ENCODE measurements at regions not wholly inside any gene's neighbourhood (a gene's known extent, or its start where the extent isn't known, plus 50 kb on each side); places are given as distances from the start of the nearest gene placed in this dataset.

DNA sequence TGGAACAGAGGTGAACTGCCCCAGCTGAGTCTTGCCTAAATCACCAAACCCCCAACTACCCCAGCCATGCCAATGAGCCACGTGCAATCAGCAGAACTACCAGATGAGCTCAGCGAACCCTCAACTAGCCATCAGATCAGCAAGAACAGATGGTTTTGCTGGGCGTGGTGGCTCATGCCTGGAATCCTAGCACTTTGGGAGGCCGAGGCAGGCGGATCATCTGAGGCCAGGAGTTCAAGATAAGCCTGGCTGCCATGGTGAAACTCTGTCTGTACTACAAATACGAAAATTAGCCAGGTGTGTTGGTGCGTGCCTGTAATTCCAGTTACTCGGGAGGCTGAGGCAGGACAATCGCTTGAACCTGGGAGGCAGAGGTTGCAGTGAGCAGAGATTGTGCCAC lies 374.3 kb downstream of the NXPE2 start:
- Histone ChIP-seq H3K27me3 (ENCODE audit: control insufficient read depth, insufficient read depth, low read length) (no peaks in the 10 kb centered on the region), H3K36me3 (ENCODE audit: control insufficient read depth, insufficient read depth, low read length) (no peaks in the 10 kb centered on the region), H3K27ac (ENCODE audit: low read length) (no peak overlapping the region), H3K4me1 (ENCODE audit: control insufficient read depth, insufficient read depth, low read length) (no peaks in the 10 kb centered on the region), H3K9me3 (ENCODE audit: control insufficient read depth, insufficient read depth, low read depth, low read length) (no peaks in the 10 kb centered on the region), H3K4me3 (ENCODE audit: low read depth in 2 of 2, low read length in 2 of 2) (no peak overlapping the region)
- TF ChIP-seq SIN3A (IDR thresholded peaks at IDR 0.05; ENCODE audit: borderline replicate concordance, insufficient read depth, low read depth, low read length), result no peak
- TF ChIP-seq, protein P1, sequence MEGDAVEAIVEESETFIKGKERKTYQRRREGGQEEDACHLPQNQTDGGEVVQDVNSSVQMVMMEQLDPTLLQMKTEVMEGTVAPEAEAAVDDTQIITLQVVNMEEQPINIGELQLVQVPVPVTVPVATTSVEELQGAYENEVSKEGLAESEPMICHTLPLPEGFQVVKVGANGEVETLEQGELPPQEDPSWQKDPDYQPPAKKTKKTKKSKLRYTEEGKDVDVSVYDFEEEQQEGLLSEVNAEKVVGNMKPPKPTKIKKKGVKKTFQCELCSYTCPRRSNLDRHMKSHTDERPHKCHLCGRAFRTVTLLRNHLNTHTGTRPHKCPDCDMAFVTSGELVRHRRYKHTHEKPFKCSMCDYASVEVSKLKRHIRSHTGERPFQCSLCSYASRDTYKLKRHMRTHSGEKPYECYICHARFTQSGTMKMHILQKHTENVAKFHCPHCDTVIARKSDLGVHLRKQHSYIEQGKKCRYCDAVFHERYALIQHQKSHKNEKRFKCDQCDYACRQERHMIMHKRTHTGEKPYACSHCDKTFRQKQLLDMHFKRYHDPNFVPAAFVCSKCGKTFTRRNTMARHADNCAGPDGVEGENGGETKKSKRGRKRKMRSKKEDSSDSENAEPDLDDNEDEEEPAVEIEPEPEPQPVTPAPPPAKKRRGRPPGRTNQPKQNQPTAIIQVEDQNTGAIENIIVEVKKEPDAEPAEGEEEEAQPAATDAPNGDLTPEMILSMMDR (IDR thresholded peaks at IDR 0.05), result no peak
- TF ChIP-seq TCF7L2 (IDR thresholded peaks at IDR 0.05; ENCODE audit: low read depth, low read length), result no peak
- TF ChIP-seq, protein P2, sequence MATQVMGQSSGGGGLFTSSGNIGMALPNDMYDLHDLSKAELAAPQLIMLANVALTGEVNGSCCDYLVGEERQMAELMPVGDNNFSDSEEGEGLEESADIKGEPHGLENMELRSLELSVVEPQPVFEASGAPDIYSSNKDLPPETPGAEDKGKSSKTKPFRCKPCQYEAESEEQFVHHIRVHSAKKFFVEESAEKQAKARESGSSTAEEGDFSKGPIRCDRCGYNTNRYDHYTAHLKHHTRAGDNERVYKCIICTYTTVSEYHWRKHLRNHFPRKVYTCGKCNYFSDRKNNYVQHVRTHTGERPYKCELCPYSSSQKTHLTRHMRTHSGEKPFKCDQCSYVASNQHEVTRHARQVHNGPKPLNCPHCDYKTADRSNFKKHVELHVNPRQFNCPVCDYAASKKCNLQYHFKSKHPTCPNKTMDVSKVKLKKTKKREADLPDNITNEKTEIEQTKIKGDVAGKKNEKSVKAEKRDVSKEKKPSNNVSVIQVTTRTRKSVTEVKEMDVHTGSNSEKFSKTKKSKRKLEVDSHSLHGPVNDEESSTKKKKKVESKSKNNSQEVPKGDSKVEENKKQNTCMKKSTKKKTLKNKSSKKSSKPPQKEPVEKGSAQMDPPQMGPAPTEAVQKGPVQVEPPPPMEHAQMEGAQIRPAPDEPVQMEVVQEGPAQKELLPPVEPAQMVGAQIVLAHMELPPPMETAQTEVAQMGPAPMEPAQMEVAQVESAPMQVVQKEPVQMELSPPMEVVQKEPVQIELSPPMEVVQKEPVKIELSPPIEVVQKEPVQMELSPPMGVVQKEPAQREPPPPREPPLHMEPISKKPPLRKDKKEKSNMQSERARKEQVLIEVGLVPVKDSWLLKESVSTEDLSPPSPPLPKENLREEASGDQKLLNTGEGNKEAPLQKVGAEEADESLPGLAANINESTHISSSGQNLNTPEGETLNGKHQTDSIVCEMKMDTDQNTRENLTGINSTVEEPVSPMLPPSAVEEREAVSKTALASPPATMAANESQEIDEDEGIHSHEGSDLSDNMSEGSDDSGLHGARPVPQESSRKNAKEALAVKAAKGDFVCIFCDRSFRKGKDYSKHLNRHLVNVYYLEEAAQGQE (IDR thresholded peaks at IDR 0.05; ENCODE audit: insufficient read depth in 1 of 2, low read depth in 2 of 2, low read length in 1 of 2), result no peak
- TF ChIP-seq POLR2AphosphoS5 (IDR thresholded peaks at IDR 0.05; ENCODE audit: low read depth, low read length), result no peak
- ATAC-seq, result no peak
- BruUV-seq (replicated peaks), result no TSS peak
- in situ Hi-C loops (cut with HindIII; ENCODE audit: low pct_unique_long_range_greater_than_20kb, low sequenced_read_pairs) (no loop called here), intact Hi-C loops (cut with micrococcal nuclease; ENCODE audit: unreplicated experiment) (no loop called here)
- ChIA-PET CTCF (no interaction called here), POLR2A (no interaction called here)
- no peak for DNase-seq (ENCODE audit: low read depth, low spot score)

DNA sequence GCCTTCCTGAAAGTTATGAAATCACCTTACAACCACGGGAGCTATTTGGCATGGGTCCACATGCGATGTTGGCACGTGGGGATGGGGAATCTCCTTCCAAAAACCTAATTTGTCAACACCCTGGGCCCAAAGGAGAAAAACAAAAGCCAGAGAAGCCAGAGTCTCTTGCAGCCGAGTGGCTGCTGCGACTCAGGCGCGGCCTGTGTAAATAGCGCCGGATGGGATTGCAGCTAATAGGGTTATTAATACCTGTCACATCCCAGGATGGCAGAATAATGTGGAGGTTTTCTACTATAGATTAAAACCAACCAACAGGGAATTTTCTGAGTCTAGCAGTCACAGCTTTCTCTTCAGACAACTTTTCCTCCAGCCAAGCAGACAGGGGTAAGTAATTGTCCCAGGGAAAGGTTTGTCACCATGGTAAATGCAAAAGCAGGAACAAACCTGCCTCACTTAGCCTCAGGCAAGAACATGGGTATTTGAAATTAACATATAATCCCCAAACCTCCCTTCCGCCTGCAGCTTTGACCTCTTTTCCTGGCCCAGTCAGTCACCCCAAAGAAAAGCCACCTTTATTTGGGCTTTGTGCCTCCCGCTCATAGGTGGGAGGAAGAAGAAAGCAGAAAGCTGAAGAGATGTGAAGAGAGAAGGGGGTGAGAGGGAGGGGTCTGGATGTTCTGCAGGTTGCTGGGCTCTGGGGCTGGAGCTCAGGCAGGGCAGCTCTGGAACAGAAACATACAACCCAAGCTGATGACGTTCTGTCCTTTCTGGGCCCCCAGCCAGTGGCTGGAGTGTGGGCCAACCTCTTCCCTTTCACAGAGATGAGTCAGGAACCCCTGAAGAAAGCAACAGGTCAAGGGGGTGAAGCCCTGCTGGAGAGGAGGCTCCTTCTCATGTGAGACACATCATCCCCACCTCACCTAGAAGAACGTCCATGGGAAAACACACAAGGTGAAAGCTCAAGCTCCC lies 376.5 kb downstream of the NXPE2 start:
- Histone ChIP-seq H3K9me3 (ENCODE audit: control insufficient read depth, insufficient read depth, low read depth, low read length) (no peaks in the 10 kb centered on the region), H3K36me3 (ENCODE audit: control insufficient read depth, insufficient read depth, low read length) (no peaks in the 10 kb centered on the region), H3K27ac (ENCODE audit: low read length) (no peak overlapping the region), H3K4me1 (ENCODE audit: control insufficient read depth, insufficient read depth, low read length) (no peaks in the 10 kb centered on the region), H3K27me3 (ENCODE audit: control insufficient read depth, insufficient read depth, low read length) (no peaks in the 10 kb centered on the region), H3K4me3 (ENCODE audit: low read depth in 2 of 2, low read length in 2 of 2) (no peak overlapping the region)
- in situ Hi-C loops (cut with HindIII; ENCODE audit: low pct_unique_long_range_greater_than_20kb, low sequenced_read_pairs), result no loop called here
- no TSS peak for BruUV-seq (replicated peaks)
- CTCF ChIA-PET, result no interaction called here
- intact Hi-C loops (cut with micrococcal nuclease; ENCODE audit: unreplicated experiment), result no loop called here
- DNase-seq (ENCODE audit: low read depth, low spot score) (no peak), ATAC-seq (no peak)
- TF ChIP-seq, protein P2 (IDR thresholded peaks at IDR 0.05; ENCODE audit: insufficient read depth in 1 of 2, low read depth in 2 of 2, low read length in 1 of 2), result no peak
- TF ChIP-seq POLR2AphosphoS5 (IDR thresholded peaks at IDR 0.05; ENCODE audit: low read depth, low read length) (no peak), SIN3A (IDR thresholded peaks at IDR 0.05; ENCODE audit: borderline replicate concordance, insufficient read depth, low read depth, low read length) (no peak), TCF7L2 (IDR thresholded peaks at IDR 0.05; ENCODE audit: low read depth, low read length) (no peak)
- TF ChIP-seq, protein P1 (IDR thresholded peaks at IDR 0.05), result no peak
- POLR2A ChIA-PET, result no interaction called here

Measured in Panc1 (cell line).